GM23338 (cell line): ENCODE measurements at regions not wholly inside any gene's neighbourhood (a gene's known extent, or its start where the extent isn't known, plus 50 kb on each side); places are given as distances from the start of the nearest gene placed in this dataset.
"Not testable (repeated sequence)": the region's sequence is repeated elsewhere in the genome, so short reads cannot be mapped to it uniquely, and the experiment has no call there.

Experiments used
- ATAC-seq: fragments of 200-7000 bp; cut with Tn5 transposase; 3 replicates; pipeline ENCODE4 v1.9.1; 2020
- DNase-seq: peaks from one replicate; pipeline ENCODE4 v3.0.0-alpha.2; 2015; ENCODE audit warnings: low spot score
- H2AFZ ChIP-seq: fragments of 200-600 bp; sonication (generic); 2 replicates; pipeline ENCODE4 v1.8.0; 2016; ENCODE audit warnings: antibody characterized with exemption, mild to moderate bottlenecking, moderate library complexity
- H3F3A ChIP-seq: fragments of 200-600 bp; sonication (generic); replicated peaks from 2 replicates; pipeline ENCODE4 v1.8.0; 2017; ENCODE audit warnings: antibody characterized with exemption, mixed run types, low read depth
- H3K27ac ChIP-seq: fragments of 200-600 bp; sonication (generic); 2 replicates; pipeline ENCODE4 v1.6.1; 2016; ENCODE audit warnings: low read depth
- H3K27me3 ChIP-seq: fragments of 200-600 bp; sonication (generic); 2 replicates; pipeline ENCODE4 v1.8.0; 2016; ENCODE audit warnings: mild to moderate bottlenecking, mixed run types, moderate library complexity; ENCODE audit not compliant: insufficient read depth
- H3K36me3 ChIP-seq: fragments of 200-600 bp; sonication (generic); 2 replicates; pipeline ENCODE4 v1.8.0; 2016; ENCODE audit warnings: mild to moderate bottlenecking; ENCODE audit not compliant: insufficient read depth
- H3K4me1 ChIP-seq: fragments of 200-600 bp; sonication (generic); 2 replicates; pipeline ENCODE4 v1.8.0; 2016; ENCODE audit warnings: mild to moderate bottlenecking, moderate library complexity; ENCODE audit not compliant: insufficient read depth
- H3K4me2 ChIP-seq: fragments of 200-600 bp; sonication (generic); 2 replicates; pipeline ENCODE4 v1.7.1; 2017; ENCODE audit warnings: mixed run types
- H3K4me3 ChIP-seq: fragments of 200-600 bp; sonication (generic); 2 replicates; pipeline ENCODE4 v1.6.1; 2016; ENCODE audit warnings: mixed run types
- H3K79me2 ChIP-seq: fragments of 200-600 bp; sonication (generic); replicated peaks from 2 replicates; pipeline ENCODE4 v1.8.0; 2017; ENCODE audit warnings: mild to moderate bottlenecking; ENCODE audit not compliant: insufficient read depth
- H3K9me2 ChIP-seq: fragments of 200-600 bp; sonication (generic); 2 replicates; pipeline ENCODE4 v1.8.0; 2017; ENCODE audit not compliant: insufficient read depth
- H4K20me1 ChIP-seq: fragments of 200-600 bp; sonication (generic); replicated peaks from 2 replicates; pipeline ENCODE4 v1.8.0; 2017; ENCODE audit warnings: mild to moderate bottlenecking; ENCODE audit not compliant: insufficient read depth
- H3K27ac Mint-ChIP-seq: 2 replicates; pipeline ENCODE4 v1.8.0; 2020; ENCODE audit warnings: inconsistent platforms, mild to moderate bottlenecking, moderate library complexity, mixed read lengths
- H3K27me3 Mint-ChIP-seq: 3 replicates; pipeline ENCODE4 v1.8.0; 2022; ENCODE audit warnings: low read depth, mild to moderate bottlenecking, moderate library complexity, mixed read lengths, inconsistent platforms; ENCODE audit not compliant: insufficient read depth, poor library complexity
- H3K36me3 Mint-ChIP-seq: 3 replicates; pipeline ENCODE4 v1.8.0; 2021; ENCODE audit warnings: low read depth, mild to moderate bottlenecking, inconsistent platforms, moderate library complexity, mixed read lengths
- H3K4me1 Mint-ChIP-seq: 3 replicates; pipeline ENCODE4 v1.8.0; 2020; ENCODE audit warnings: mild to moderate bottlenecking, inconsistent platforms, mixed read lengths
- H3K4me3 Mint-ChIP-seq: 3 replicates; pipeline ENCODE4 v1.8.0; 2021; ENCODE audit warnings: moderate library complexity, mild to moderate bottlenecking, inconsistent platforms, mixed read lengths
- H3K9me3 Mint-ChIP-seq: 3 replicates; pipeline ENCODE4 v1.8.0; 2020; ENCODE audit warnings: moderate library complexity, mild to moderate bottlenecking, inconsistent platforms, mixed read lengths
- EZH2phosphoT487 ChIP-seq: fragments of 200-600 bp; sonication (generic); IDR thresholded peaks from one replicate; pipeline ENCODE4 v1.8.1; 2018; ENCODE audit warnings: antibody characterized with exemption; ENCODE audit not compliant: unreplicated experiment
- JUNB ChIP-seq: IDR thresholded peaks from one replicate; pipeline ENCODE4 v1.6.1; 2016; ENCODE audit warnings: antibody characterized with exemption; ENCODE audit not compliant: unreplicated experiment
- REST ChIP-seq: IDR thresholded peaks from one replicate; pipeline ENCODE4 v1.6.1; 2018; ENCODE audit warnings: antibody characterized with exemption; ENCODE audit not compliant: unreplicated experiment
- STAT1 ChIP-seq: IDR thresholded peaks from one replicate; pipeline ENCODE4 v1.6.1; 2016; ENCODE audit warnings: antibody characterized with exemption; ENCODE audit not compliant: unreplicated experiment
- ZNF331 ChIP-seq: fragments of 250-450 bp; sonication (Bioruptor Pico); IDR thresholded peaks from 2 replicates; pipeline ENCODE4 v1.5.0; 2020; ENCODE audit warnings: low read depth, mild to moderate bottlenecking, moderate library complexity
- ZNF462 ChIP-seq: fragments of 250-450 bp; sonication (Bioruptor Pico); IDR thresholded peaks from 2 replicates; pipeline ENCODE4 v1.5.0; 2020; ENCODE audit warnings: mild to moderate bottlenecking, moderate library complexity

GRCh38 chr22:44562651-44563050 is 64.6 kb upstream of the RTL6 start:
- not testable (repeated sequence) for H3K9me2 ChIP-seq, H3K27me3 Mint-ChIP-seq, H3K4me3 ChIP-seq, H3K4me3 Mint-ChIP-seq, H3F3A ChIP-seq, ATAC-seq, H3K36me3 ChIP-seq, DNase-seq, H2AFZ ChIP-seq, H3K27ac Mint-ChIP-seq, H3K27me3 ChIP-seq, H3K27ac ChIP-seq, H3K9me3 Mint-ChIP-seq, H3K36me3 Mint-ChIP-seq, H3K79me2 ChIP-seq, H3K4me1 ChIP-seq, H3K4me1 Mint-ChIP-seq, H4K20me1 ChIP-seq, H3K4me2 ChIP-seq

- no peak overlapping the region for H3K4me3 ChIP-seq
- H4K20me1 ChIP-seq, result no peaks in the 10 kb centered on the region
- H3K27ac ChIP-seq, result no peak overlapping the region
- H3K4me2 ChIP-seq, result no peak overlapping the region
- ATAC-seq (no peak), DNase-seq (no peak)
- H3K4me1 ChIP-seq, result no peaks in the 10 kb centered on the region
- H3K36me3 Mint-ChIP-seq, result no peaks in the 10 kb centered on the region
- H3F3A ChIP-seq, result no peaks in the 10 kb centered on the region
- H3K9me2 ChIP-seq, result no peaks in the 10 kb centered on the region
- no peaks in the 10 kb centered on the region for H3K79me2 ChIP-seq
- no peak overlapping the region for H2AFZ ChIP-seq
- no peak for TF ChIP-seq STAT1
- no peak for TF ChIP-seq EZH2phosphoT487
- no peak for TF ChIP-seq ZNF331 (CRISPR knock-in tag)
- no peak for TF ChIP-seq JUNB
- no peak for TF ChIP-seq REST
- TF ChIP-seq ZNF462 (CRISPR knock-in tag), result no peak
- H3K4me1 Mint-ChIP-seq, result no peaks in the 10 kb centered on the region
- no peaks in the 10 kb centered on the region for H3K27me3 Mint-ChIP-seq
- H3K4me3 Mint-ChIP-seq, result no peak overlapping the region
- H3K36me3 ChIP-seq, result no peaks in the 10 kb centered on the region
- peaks cover 3% of the 10 kb centered on the region; the same call in 1 of the 3 replicates for H3K9me3 Mint-ChIP-seq
- no peak overlapping the region for H3K27ac Mint-ChIP-seq
- no peaks in the 10 kb centered on the region for H3K27me3 ChIP-seq
Measured at GRCh38 chr22:44561139-44561840, 63.3 kb upstream of the RTL6 start.

GRCh38 chr22:44558671-44559070 is 60.6 kb upstream of the RTL6 start:
- H3K27me3 ChIP-seq, DNase-seq, H4K20me1 ChIP-seq, H3K36me3 Mint-ChIP-seq, H3K27ac ChIP-seq, H3K4me1 Mint-ChIP-seq, H3K4me2 ChIP-seq, H3K4me3 ChIP-seq, H3K79me2 ChIP-seq, H3K4me1 ChIP-seq, H3K4me3 Mint-ChIP-seq, H3K27me3 Mint-ChIP-seq, H3K9me2 ChIP-seq, H3K27ac Mint-ChIP-seq, H3F3A ChIP-seq, H2AFZ ChIP-seq, H3K36me3 ChIP-seq, H3K9me3 Mint-ChIP-seq, ATAC-seq: not testable (repeated sequence)
